ENCODE measurements at regions not wholly inside any gene's neighbourhood (a gene's known extent, or its start where the extent isn't known, plus 50 kb on each side); places are given as distances from the start of the nearest gene placed in this dataset.
A peak's percentile ranks its signal among the peaks of the same experiment; 100 is the strongest.

DNA sequence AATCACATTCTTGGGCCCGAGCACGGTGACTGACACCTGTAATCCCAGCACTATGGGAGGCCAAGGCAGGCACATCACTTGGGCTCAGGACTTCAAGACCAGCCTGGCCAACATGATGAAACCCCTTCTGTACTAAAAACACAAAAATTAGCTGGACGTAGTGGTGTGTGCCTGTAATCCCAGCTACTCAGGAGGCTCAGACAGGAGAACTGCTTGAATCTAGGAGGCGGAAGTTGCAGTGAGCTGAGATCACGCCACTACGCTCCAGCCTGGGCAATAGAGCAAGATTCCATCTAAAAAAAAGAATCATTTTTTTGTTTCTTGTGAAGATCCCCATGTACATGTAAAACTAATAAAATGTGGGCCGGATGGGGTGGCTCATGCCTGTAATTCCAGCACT is 53.1 kb upstream of the ATF7IP2 start:
- TF ChIP-seq, protein P1, sequence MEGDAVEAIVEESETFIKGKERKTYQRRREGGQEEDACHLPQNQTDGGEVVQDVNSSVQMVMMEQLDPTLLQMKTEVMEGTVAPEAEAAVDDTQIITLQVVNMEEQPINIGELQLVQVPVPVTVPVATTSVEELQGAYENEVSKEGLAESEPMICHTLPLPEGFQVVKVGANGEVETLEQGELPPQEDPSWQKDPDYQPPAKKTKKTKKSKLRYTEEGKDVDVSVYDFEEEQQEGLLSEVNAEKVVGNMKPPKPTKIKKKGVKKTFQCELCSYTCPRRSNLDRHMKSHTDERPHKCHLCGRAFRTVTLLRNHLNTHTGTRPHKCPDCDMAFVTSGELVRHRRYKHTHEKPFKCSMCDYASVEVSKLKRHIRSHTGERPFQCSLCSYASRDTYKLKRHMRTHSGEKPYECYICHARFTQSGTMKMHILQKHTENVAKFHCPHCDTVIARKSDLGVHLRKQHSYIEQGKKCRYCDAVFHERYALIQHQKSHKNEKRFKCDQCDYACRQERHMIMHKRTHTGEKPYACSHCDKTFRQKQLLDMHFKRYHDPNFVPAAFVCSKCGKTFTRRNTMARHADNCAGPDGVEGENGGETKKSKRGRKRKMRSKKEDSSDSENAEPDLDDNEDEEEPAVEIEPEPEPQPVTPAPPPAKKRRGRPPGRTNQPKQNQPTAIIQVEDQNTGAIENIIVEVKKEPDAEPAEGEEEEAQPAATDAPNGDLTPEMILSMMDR (IDR thresholded peaks at IDR 0.05) = no peak
- Histone ChIP-seq H3K4me3 (no peak overlapping the region), H3K36me3 (no peaks in the 10 kb centered on the region), H3K27me3 (no peaks in the 10 kb centered on the region), H3K9me3 (no peaks in the 10 kb centered on the region), H3K4me1 (no peaks in the 10 kb centered on the region), H3K27ac (no peak overlapping the region)
- ATAC-seq (no peak), DNase-seq (peak; percentile 30)
- intact Hi-C loops (cut with DNase I) = no loop called here

DNA sequence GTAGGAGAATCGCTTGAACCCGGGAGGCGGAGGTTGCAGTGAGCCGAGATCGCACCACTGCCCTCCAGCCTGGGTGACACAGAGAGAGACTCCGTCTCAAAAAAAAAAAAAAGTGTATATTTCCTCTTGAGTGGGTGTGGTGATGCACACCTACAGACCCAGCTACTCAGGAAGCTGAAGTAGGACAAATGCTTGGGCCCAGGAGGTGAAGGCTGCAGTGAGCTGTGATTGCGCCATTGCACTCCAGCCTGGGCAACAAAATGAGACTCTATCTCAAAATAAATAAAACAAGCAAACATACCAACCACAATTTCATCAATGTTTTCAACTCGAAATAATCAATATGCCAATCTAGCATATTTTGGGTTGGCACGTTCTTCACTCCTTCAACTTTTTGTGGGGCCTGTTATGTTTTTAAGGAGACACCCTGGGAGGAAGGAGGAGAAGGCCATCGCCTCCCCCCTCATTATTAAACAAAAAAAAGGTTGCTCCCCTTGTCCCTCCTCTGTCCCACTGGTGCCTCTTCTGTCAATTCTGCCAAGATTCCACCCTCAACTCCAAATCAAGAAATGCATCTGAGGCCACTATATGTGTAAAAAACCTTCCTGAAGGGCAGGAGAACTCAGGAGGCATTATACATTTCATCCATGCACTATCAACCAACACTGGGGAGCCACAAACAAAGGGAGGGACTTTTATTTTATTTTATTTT is 52.4 kb upstream of the ATF7IP2 start:
- DNase-seq (peak; percentile 3), ATAC-seq (no peak)
- H3K36me3 ChIP-seq = no peaks in the 10 kb centered on the region
- no peak overlapping the region for H3K4me3 ChIP-seq
- no peaks in the 10 kb centered on the region for H3K9me3 ChIP-seq
- H3K27me3 ChIP-seq = no peaks in the 10 kb centered on the region
- intact Hi-C loops (cut with DNase I) = no loop called here
- TF ChIP-seq, protein P1 (IDR thresholded peaks at IDR 0.05) = no peak
- H3K27ac ChIP-seq = no peak overlapping the region
- H3K4me1 ChIP-seq = no peaks in the 10 kb centered on the region

DNA sequence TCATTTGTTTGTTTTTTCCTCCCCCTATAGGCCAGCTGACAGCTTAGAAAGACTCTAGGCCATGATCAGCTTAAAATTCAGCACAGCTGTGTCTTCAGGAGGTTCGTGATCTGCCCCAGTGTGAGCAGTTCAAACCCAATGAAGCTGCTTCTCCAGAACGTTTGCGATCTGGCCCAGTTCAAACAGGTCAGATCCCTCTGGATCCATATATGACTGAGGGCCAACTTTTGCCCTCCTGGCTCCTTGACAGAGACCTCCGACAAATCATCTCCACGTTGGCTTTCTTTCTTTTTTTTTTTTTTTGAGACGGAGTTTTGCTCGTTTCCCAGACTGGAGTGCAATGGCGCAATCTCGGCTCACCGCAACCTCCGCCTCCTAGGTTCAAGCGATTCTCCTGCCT is 50.2 kb upstream of the ATF7IP2 start:
- intact Hi-C loops (cut with DNase I) = no loop called here
- Histone ChIP-seq H3K4me3 (no peak overlapping the region), H3K36me3 (no peaks in the 10 kb centered on the region), H3K27me3 (no peaks in the 10 kb centered on the region), H3K4me1 (no peaks in the 10 kb centered on the region), H3K9me3 (peaks cover 3% of the 10 kb centered on the region), H3K27ac (no peak overlapping the region)
- peak; percentile 6 for DNase-seq
- no peak for ATAC-seq
- TF ChIP-seq, protein P1 (IDR thresholded peaks at IDR 0.05) = no peak
